ENCODE measurements at regions not wholly inside any gene's neighbourhood (a gene's known extent, or its start where the extent isn't known, plus 50 kb on each side); places are given as distances from the start of the nearest gene placed in this dataset.

- TF ChIP-seq CTCF (IDR thresholded peaks at IDR 0.05) (no peak), POLR2A (IDR thresholded peaks at IDR 0.05) (no peak)
Observed at GRCh38 chr7:66430164-66430545, 198.5 kb upstream of the KCTD7 start.
